OCI-LY7 (cell line): ENCODE measurements at regions not wholly inside any gene's neighbourhood (a gene's known extent, or its start where the extent isn't known, plus 50 kb on each side); places are given as distances from the start of the nearest gene placed in this dataset.

ENCODE experiments used
- BruUV-seq: library from RNA; stranded (reverse); fragments of 400-500 nt; replicated peaks from 2 replicates; lab custom pipeline; 2021; lab: Mats Ljungman, UMichigan
- CTCF ChIA-PET: fragments of 300-600 bp; sonication (Branson Sonifier 250); formaldehyde crosslinking; loops from one replicate; lab custom pipeline; 2022; ENCODE audit warnings: antibody characterized with exemption; ENCODE audit not compliant: unreplicated experiment; lab: Charles Lee
- POLR2A ChIA-PET: fragments of 300-600 bp; sonication (Branson Sonifier 250); formaldehyde crosslinking; loops from one replicate; lab custom pipeline; 2022; ENCODE audit warnings: antibody characterized with exemption; lab: Charles Lee
- DNase-seq: peaks from one replicate; pipeline ENCODE4 v3.0.0-alpha.2; 2015; ENCODE audit warnings: low spot score
- H2AFZ ChIP-seq: fragments of 200-600 bp; sonication (generic), shearing (Covaris generic); 2 replicates; pipeline ENCODE4 v1.6.1; 2014; ENCODE audit warnings: mild to moderate bottlenecking, antibody characterized with exemption, low read length, moderate library complexity
- H3K27ac ChIP-seq: fragments of 200-600 bp; sonication (generic); 2 replicates; pipeline ENCODE4 v1.5.1; 2014; ENCODE audit warnings: mixed run types, low read depth, mild to moderate bottlenecking, moderate library complexity, low read length, inconsistent platforms; ENCODE audit not compliant: poor library complexity, severe bottlenecking
- H3K36me3 ChIP-seq: fragments of 200-600 bp; sonication (generic); 2 replicates; pipeline ENCODE4 v1.6.1; 2014; ENCODE audit warnings: mild to moderate bottlenecking, antibody characterized with exemption, low read length, moderate library complexity, mixed read lengths; ENCODE audit not compliant: insufficient read depth
- H3K4me1 ChIP-seq: fragments of 200-600 bp; sonication (generic); 2 replicates; pipeline ENCODE4 v1.5.1; 2014; ENCODE audit warnings: mild to moderate bottlenecking, low read length; ENCODE audit not compliant: insufficient read depth, poor library complexity, severe bottlenecking
- H3K4me2 ChIP-seq: fragments of 200-600 bp; sonication (generic); 2 replicates; pipeline ENCODE4 v1.6.1; 2014; ENCODE audit warnings: mild to moderate bottlenecking, low read length
- H3K4me3 ChIP-seq: fragments of 200-600 bp; sonication (generic); 2 replicates; pipeline ENCODE4 v1.5.1; 2014; ENCODE audit warnings: mild to moderate bottlenecking, low read depth, low read length; ENCODE audit not compliant: poor library complexity, severe bottlenecking
- H3K79me2 ChIP-seq: fragments of 200-600 bp; sonication (generic); 2 replicates; pipeline ENCODE4 v1.6.1; 2016; ENCODE audit warnings: low read depth, mild to moderate bottlenecking, low read length, moderate library complexity, mixed read lengths; ENCODE audit not compliant: insufficient read depth
- H3K9me2 ChIP-seq: fragments of 200-600 bp; sonication (generic); 2 replicates; pipeline ENCODE4 v1.6.1; 2016; ENCODE audit warnings: mild to moderate bottlenecking, low read length, mixed read lengths; ENCODE audit not compliant: insufficient read depth
- H3K9me3 ChIP-seq: fragments of 200-600 bp; sonication (generic); 2 replicates; pipeline ENCODE4 v1.6.1; 2014; ENCODE audit warnings: mild to moderate bottlenecking, mixed run types, low read length, mixed read lengths
- H4K20me1 ChIP-seq: fragments of 200-600 bp; sonication (generic); 2 replicates; pipeline ENCODE4 v1.6.1; 2014; ENCODE audit warnings: mild to moderate bottlenecking, antibody characterized with exemption, low read length, moderate library complexity, mixed read lengths; ENCODE audit not compliant: insufficient read depth
- EZH2phosphoT487 ChIP-seq: fragments of 200-600 bp; sonication (generic); IDR thresholded peaks from 2 replicates; pipeline ENCODE4 v1.6.1; 2018; ENCODE audit warnings: low read depth, borderline replicate concordance, mild to moderate bottlenecking, mixed run types, antibody characterized with exemption, low read length, moderate library complexity, mixed read lengths
- intact Hi-C: fragments of 100-400 bp; cut with micrococcal nuclease; formaldehyde crosslinking; loops from one replicate; pipeline ENCODE4 v1.10.0; 2022; ENCODE audit not compliant: unreplicated experiment
- TF ChIP-seq, protein P1 (sequence below): fragments of 200-600 bp; sonication (generic); conservative IDR thresholded peaks from 2 replicates; pipeline ENCODE4 v1.5.1; 2014; ENCODE audit warnings: mild to moderate bottlenecking, antibody characterized with exemption, low read length, moderate library complexity, mixed read lengths

- intact Hi-C loops: no loop called here
- ChIA-PET POLR2A (no interaction called here), CTCF (no interaction called here)
- H3K9me3 ChIP-seq: no peaks in the 10 kb centered on the region
- no peak overlapping the region for H3K4me2 ChIP-seq
- no peaks in the 10 kb centered on the region for H3K79me2 ChIP-seq
- no peaks in the 10 kb centered on the region for H3K4me1 ChIP-seq
- no peak for DNase-seq
- no peak overlapping the region for H3K27ac ChIP-seq
- no peaks in the 10 kb centered on the region for H4K20me1 ChIP-seq
- no peak overlapping the region for H2AFZ ChIP-seq
- TF ChIP-seq, protein P1, sequence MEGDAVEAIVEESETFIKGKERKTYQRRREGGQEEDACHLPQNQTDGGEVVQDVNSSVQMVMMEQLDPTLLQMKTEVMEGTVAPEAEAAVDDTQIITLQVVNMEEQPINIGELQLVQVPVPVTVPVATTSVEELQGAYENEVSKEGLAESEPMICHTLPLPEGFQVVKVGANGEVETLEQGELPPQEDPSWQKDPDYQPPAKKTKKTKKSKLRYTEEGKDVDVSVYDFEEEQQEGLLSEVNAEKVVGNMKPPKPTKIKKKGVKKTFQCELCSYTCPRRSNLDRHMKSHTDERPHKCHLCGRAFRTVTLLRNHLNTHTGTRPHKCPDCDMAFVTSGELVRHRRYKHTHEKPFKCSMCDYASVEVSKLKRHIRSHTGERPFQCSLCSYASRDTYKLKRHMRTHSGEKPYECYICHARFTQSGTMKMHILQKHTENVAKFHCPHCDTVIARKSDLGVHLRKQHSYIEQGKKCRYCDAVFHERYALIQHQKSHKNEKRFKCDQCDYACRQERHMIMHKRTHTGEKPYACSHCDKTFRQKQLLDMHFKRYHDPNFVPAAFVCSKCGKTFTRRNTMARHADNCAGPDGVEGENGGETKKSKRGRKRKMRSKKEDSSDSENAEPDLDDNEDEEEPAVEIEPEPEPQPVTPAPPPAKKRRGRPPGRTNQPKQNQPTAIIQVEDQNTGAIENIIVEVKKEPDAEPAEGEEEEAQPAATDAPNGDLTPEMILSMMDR: no peak
- TF ChIP-seq EZH2phosphoT487: no peak
- BruUV-seq: no TSS peak
- H3K4me3 ChIP-seq: no peak overlapping the region
- H3K36me3 ChIP-seq: no peaks in the 10 kb centered on the region
- no peaks in the 10 kb centered on the region for H3K9me2 ChIP-seq
Observed at GRCh38 chr6:122040261-122040660, 359.2 kb upstream of the HSF2 start.

- Histone ChIP-seq H3K4me1 (no peaks in the 10 kb centered on the region), H2AFZ (no peak overlapping the region), H3K36me3 (no peaks in the 10 kb centered on the region), H3K9me2 (no peaks in the 10 kb centered on the region), H3K79me2 (no peaks in the 10 kb centered on the region), H3K4me3 (no peak overlapping the region), H3K9me3 (no peaks in the 10 kb centered on the region), H4K20me1 (no peaks in the 10 kb centered on the region), H3K27ac (no peak overlapping the region), H3K4me2 (no peak overlapping the region)
- TF ChIP-seq, protein P1: no peak
- no peak for TF ChIP-seq EZH2phosphoT487
- intact Hi-C loops: no loop called here
- no TSS peak for BruUV-seq
- ChIA-PET CTCF (no interaction called here), POLR2A (no interaction called here)
- no peak for DNase-seq
Observed at GRCh38 chr6:122042380-122042779, 357.1 kb upstream of the HSF2 start.

- no TSS peak for BruUV-seq
- Histone ChIP-seq H3K79me2 (no peaks in the 10 kb centered on the region), H3K27ac (no peak overlapping the region), H3K4me2 (no peak overlapping the region), H2AFZ (no peak overlapping the region), H3K36me3 (no peaks in the 10 kb centered on the region), H4K20me1 (no peaks in the 10 kb centered on the region), H3K4me3 (no peak overlapping the region), H3K9me2 (no peaks in the 10 kb centered on the region), H3K4me1 (no peaks in the 10 kb centered on the region), H3K9me3 (no peaks in the 10 kb centered on the region)
- POLR2A ChIA-PET: no interaction called here
- intact Hi-C loops: no loop called here
- TF ChIP-seq EZH2phosphoT487: no peak
- TF ChIP-seq, protein P1: no peak
- CTCF ChIA-PET: no interaction called here
- DNase-seq: no peak
Observed at GRCh38 chr6:122042960-122043735, 356.3 kb upstream of the HSF2 start.
